HG03520 (cell line): ENCODE measurements at regions not wholly inside any gene's neighbourhood (a gene's known extent, or its start where the extent isn't known, plus 50 kb on each side); places are given as distances from the start of the nearest gene placed in this dataset.
"Not testable (repeated sequence)": the region's sequence is repeated elsewhere in the genome, so short reads cannot be mapped to it uniquely, and the experiment has no call there.

Experiments used
- ATAC-seq: cut with Tn5 transposase; IDR thresholded peaks from one replicate; pipeline ENCODE4 v1.9.1; 2021; ENCODE audit warnings: mild to moderate bottlenecking, moderate library complexity; ENCODE audit not compliant: unreplicated experiment

DNA sequence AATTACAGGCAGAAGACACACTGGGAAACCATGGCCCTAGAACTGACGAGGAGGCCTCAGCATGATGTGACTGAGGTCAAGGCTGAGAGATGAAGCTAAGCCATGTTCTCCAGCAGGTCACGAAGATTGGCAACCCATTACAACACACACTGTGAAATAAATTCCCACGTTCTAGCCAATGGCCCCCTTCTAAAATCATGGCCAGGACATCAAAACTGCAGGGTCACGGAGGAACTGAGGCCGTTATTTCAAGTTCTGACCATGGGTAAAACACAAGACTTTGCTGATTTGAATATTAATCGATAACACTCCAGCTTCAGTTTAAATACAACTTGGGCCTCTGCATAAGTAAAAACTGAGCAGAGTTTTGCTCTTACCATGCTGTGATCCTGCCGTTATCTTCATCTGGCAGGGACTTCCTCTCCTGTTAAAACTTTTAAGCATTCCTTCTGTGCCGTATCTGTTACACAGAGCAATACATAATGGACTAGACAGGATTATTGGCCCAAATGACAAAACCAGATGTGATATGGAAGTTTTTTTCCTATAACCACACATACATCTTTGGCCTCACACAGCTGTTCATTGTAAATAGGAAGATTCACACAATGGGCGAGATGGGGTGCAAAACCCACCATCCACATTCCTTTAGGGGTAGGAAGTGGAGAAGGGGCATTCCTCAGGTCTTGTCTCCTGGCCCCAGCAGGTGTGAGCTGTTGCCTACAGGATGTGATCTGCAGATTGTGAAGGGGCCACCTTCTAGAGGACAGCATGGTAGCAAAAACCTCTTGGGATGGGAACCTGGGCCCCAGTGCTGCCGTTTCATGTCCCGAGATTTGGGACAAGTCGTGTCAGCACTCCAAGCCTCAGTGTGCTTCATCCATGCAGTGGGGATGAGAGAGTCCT lies 207.4 kb downstream of the OPA1 start:
- no peak for ATAC-seq

DNA sequence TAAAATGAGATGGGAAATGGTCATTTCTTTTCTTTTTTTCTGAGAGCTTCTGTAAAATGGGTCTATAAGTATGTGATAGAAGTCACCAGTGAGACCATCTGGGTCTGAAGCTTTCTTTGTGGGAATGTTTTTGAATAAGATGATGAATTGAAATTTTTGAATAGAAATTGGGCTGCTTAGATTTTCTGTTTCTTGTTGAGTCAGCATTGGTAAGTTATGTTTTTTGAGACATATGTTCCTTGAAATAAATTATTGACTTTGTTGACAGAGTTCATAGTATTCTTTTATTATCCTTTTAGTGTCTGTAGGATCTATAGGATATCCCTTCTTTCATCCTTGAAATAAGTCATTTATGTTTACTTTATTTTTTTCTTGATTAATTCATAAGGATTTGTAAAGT lies 208.1 kb downstream of the OPA1 start:
- no peak for ATAC-seq

DNA sequence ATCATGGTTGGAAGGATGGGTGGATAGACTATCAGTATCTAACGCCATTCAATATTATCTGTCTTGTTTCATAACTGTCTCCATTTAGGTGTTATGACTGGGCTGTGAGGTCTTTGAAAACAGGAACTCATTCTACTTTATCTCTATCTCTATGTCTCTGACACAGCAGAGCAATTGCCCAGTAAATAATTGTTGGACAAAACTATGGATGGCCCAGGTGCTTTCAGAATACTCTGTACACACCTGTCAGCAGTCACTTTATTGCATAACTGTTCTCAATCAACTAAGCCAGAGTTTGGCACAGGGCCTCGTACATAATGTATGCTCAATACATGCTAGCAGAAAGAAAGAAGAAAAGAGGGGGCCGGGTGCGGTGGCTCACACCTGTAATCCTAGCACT lies 210.3 kb downstream of the OPA1 start:
- no peak for ATAC-seq

DNA sequence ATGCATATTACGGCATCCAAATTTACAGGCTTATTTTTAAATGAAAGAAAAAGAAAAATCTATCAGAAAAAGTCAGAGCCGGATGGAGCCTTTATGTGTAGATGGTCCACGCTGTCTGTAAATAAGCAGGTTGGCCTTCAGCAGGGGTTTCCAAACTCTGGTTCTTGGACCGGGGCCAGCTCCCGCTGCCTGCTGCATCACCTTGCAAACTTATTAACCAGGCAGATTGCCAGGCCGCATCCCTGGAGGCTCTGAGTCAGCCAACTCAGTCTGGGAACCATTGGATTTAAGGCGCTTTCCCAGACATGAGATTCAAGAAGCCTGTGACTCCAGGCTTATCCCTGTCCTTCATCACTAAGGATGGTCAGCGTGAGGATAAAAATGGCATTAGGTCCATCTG lies 212.4 kb downstream of the OPA1 start:
- no peak for ATAC-seq

DNA sequence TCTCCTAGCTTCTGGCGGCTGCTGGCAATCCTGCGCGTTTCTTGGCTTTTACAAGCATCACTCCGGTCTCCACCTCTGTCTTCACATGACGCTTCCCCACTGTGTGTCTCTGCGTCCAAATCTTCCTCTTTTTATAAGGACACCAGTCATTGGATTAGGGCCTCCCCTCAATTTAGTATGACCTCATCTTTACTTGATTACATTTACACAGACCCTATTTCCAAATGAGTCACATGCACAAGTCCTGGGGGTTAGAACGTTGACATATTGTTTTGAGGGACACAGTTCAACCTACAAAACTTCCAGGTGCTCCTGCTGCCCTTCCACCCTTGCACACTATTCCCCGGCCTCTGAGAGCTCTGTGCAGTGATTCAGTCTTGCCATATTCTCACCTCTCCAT lies 215.3 kb downstream of the OPA1 start:
- no peak for ATAC-seq

DNA sequence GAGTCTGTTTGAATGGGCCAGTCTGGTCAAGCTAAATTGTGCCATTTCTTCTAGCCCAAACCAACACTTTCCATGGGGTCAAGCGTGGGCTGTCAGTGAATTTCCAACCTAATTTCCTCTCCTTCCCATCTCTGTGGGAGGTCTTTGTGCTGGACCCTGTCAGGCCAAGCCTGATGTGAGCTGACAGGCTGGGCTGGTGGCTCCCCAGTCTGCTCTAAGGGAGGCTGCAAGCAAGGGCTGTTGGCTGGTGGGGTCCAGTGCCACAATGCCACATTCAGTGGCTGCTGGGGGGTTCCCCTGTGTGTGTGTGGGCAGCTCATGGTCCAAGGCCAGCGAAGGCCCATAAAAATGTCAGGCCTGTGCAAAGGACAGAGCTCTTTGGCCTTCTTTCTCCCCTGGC lies 216.1 kb downstream of the OPA1 start:
- no peak for ATAC-seq

DNA sequence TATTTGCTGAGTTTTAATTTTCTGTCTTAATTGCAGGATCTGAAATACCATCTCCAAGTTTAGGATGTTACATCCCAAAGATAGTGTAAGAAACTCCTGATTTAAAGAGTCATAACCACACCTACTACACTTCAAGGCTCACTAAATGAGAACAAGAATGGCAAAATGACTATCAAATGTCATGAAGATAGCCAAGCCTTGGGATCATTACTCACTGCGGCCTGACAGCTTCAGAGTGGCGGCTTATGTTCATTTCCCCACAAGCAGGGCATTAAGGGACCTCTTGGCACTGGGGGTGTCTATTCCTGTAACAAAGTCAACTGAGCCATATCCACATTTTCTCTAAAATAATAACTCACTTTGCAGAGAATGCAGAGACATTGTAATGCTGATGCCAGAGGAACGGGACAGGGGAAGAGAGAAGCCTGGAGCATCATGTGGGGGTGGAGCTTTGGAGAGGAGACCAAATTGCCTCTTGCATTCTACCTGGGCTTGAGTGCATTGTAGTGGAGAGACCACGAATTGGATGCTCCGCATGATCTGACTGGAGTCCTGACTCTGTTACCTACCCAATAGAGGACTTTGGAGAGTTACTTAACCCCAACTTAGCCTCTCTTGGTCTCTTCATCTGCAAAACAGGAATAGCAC lies 219.2 kb downstream of the OPA1 start:
- ATAC-seq: no peak

DNA sequence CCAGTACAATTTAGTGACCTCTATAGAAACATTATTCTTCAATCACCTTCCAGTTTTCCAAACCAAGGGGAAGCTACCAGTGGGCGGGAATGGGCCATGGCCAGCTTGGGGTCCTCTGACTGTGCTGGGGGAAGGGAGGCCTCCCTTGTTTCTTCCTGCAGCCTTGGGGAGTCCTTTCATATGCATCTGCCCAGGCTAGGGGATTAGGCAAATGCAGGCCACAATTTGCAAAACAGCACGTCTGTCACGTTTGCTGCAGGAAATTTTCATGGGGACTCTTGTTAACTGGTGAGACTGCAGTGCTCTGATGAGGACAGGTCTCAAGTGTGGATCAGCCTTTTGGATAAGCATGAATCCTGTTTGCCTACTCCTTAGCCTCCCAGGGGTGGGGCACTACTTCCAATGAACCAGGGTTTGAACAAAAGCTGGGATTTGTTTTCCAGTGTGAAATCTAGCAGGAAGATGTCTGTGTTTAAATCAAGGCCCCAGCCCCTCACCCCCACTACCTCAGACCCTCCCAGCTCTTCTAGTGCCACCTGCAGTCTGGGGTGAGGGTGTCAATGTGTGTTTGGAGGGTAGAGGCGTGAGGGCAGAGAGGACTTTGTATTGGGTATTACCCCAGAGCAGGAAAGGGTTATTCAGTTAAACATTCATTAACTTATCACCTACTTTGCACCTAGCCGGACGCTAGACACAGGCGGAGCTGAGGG lies 219.9 kb downstream of the OPA1 start:
- ATAC-seq: no peak

DNA sequence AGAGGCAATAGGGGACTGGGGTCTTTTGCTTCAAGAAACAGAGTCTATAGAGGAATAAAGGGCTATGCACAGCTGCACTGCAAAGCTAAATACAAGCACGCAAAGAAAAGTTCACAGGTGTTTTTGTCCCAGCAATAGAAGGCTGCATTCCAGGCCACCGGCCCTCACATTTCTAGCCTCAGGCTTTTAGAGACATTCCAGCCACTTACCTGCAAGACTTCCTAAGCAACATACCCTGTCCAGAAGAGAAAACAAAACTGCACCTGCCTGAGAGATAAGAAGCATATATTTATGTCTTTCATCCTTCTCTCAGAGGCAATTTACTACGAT lies 220.5 kb downstream of the OPA1 start:
- ATAC-seq: no peak

DNA sequence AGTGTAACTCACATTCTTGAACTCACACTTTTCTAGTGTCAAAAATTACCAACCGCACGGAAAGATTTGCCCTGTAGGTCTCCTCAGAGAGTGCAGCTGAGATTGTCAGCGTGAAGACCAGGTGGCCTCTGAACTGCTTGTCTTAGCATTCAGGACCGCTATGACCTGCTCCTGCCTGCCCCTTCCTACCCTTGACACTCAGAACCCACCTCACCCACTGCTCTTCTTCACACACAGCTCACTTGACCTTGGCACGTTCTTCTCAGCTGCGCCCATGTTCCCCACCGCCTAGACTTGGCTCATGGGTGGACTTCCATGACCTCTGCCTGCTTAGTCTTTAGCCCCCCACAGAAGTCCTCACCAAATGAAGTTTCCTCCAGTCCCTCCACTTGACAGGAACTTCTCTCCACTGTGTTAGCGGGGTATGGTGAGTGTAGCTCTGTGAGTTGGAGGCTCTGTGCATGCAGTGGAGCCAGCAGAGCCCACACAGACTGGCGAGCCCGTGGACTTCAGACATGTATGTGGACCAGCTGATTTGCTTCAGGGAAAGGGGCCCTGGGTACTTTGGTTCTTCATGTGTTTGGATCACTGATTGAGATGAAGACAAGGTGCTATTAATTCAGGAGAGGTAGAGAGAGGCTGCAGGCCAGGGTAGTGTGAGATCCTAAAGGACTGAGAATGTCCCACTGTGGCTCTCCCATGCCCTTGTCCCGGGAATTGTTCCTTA lies 221.3 kb downstream of the OPA1 start:
- ATAC-seq: no peak

DNA sequence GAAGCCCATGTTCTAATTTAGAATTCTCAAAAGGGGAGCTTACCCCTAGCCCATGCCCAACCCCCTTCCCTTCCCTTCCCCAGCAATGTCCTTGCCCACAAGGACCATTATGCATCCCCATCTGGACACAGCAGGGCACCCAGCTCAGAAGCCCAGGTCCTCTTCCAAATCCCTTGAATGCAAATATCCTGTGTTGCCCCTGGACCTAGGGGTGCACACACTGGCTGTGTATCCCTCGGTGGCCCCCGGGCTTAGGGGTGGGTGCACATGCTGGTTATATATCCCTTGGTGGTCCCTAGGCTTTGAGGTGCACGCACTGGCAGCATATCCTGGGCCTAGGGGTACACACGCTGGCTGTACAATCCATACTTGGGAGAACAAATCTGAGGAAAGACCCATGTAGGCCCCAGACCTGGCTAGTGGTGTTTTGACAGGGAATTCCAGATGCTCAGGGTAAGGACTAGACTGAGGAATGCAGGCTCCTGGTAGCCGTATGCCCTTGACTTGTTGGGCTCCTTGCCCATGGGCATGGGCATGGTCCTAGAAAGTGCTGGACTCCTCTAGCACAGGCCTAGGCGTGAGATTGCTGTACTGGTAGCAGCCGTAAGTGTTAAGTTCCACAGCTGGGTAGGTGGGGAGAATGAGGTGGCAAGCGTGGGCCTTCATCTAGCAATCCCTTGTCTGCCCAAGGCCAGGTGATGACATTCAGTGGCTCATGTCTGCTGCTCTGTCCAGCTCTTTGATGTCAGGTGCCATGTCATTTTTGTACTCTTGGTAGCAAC lies 222.4 kb downstream of the OPA1 start:
- no peak for ATAC-seq

DNA sequence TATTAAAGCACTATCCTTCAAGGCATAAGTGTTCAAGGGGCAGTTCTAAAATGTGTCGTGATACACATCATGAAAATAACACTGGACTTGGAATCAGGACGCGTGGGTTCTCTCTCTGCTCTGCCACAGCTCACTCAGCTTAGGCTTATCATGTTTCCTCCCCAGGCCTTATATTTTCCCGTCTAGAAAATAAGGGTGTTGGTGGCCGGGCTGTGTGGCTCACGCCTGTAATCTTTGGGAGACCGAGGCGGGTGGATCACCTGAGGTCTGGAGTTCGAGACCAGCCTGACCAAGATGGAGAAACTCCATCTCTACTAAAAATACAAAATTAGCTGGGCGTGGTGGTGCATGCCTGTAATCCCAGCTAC lies 223.0 kb downstream of the OPA1 start:
- no peak for ATAC-seq

DNA sequence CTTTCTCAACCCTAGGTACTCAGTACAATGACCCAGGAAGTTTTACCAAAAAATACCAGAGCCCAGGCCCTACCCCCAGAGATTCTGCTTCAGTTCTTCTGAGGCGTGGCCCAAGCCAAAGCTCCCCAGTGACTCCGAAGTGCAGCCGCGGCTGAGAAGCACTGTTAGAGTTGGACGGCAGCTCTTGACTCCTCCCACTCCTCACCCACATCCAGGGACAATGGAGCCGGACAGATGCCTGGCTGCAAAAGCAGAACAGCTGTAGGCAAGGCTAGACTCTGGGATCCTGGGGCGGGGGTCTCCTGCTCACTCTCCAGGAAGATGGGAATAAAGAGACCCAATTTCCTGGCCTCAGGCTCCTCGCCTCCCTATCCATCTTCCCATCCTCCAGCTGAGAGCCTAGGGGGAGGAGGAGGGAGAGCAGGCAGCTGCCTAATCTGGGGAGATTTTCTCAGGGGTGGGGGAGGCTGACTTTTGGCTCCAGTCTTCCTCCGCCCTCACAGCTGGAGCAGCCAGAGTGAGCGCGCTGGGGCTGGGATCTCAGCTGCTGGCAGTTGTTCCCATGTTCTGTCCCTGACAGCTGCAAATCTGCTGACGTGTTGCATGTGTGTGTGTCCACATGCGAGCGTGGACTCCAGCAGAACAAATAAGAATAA lies 223.8 kb downstream of the OPA1 start:
- ATAC-seq: no peak

DNA sequence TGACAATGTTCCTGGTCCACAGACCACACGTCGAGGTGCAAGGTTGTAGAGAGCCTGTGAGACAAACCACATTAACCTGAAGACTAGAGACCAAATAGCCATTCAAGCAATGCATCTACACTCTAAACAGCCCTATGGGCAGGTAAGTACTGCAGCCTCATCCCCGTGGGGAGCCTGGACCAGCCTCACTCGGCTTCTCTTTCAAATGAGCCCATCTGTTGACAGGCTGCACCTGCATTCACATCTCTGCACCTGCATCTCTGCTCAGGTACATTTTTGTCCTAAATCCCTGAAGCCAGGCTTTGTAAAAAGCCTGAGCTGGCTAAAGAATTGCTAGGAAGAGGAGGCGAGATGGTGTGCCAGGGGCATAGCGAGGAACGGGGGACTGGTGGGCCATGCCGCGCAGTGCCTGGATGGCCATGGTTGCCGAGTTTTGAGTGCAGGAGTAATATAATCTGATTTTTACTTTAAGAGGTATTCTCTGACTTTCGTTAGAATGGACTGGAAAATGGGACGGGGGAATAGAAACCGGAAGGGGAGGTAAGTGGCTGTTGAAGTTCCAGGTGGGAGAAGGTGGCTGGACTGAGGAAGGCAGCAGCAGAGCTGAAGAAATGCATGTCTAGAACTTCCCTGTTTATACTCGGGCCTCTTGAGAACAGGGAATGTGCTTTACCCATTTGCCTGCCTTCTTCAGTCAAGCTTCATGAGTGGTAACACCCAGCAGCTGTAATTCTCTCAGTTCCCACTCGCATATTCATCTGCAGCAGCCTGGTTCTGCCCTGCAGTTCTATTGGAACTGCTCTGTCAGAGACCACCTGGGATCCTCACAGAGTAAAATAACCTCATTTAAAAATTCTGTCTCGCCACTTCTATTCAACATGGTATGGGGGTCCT lies 226.4 kb downstream of the OPA1 start:
- ATAC-seq: no peak

DNA sequence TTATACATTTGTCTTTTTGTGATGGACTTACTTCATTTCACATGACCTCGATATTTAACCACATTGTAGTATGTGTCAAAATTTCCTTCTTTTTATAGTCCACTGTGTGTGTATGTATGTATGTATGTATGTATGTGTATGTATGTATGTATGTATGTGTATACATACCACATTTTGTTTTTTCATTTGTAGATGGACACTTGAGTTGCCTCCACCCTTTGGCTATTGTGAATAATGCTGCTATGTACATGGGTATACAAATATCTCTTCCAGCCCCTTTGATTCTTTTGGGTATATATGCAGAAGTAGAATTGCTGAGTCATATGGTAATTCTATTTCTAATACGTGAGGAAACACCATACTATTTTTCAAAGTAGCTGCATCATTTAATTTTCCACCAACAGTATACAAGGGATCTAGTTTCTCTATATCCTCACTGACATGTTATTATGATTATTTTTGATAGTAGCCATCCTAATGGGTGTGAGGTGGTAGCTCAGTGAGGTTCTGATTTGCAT lies 228.2 kb downstream of the OPA1 start:
- no peak for ATAC-seq

DNA sequence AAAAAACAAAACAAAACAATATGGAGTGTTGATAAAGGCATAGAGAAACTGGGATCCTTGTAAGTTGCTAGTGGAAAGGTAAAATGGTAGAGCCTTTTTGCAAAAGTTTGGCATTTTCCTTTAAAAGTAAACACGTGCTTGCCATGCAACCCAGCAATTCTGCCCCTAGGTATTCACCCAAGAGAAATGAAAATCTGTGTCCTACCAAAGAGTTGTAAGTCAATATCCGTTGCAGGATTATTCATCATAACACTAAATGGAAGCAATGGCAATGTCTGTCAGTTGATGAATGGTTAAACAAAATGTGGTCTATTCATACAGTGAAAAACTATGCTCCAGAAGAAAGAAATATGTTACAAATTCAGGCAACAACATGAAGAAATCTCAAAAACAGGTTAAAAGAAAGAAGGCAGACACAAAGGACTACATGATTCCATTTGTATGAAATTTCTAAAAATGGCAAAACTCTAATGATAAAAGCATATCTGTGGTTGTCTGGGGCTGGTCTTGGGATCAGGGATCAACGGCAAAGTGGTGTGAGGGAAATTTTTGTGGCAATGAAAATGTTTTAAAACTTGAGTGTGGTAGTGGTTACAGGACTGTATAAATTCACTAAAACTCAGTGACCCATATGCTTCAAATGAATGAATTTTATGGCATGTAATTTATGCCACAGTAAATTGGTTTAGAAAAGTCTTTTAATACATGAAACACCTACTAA lies 229.6 kb downstream of the OPA1 start:
- no peak for ATAC-seq

DNA sequence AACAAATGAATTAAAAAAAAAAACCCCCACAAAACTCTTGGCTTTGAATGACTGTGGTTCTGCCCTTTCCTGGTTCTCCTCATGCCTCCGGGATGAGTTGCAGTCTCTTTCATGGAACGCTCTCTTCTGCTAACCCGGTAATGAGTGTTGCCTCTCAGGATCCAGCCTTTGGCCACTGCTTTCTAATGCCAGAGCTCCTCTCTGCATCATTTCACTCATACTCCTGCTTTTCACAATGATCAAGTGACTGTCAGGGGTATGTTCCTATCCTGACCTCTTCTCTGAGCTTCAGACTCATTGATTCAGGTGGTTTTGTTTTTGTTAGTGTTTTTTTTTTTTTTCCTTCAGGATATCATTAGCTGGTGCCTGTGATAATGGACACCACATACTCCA lies 230.2 kb downstream of the OPA1 start:
- not testable (repeated sequence) for ATAC-seq

DNA sequence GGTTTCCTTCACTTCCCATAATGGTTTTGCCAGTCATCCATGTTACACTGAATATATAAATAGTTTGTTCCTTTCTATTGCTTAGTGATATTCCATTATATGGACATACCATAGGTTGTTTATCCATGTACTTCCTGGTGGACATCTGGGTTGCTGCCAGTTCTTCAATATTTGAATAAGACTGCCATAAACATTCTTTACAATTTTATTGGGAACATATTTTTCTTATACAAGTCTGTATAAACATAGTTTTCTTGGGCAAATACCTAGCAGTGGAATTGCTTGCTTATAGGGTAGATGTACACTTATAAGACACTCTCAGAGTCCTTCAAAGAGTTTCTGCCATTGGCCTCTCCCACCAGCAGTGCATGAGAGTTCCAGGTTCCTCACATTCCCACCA lies 231.4 kb downstream of the OPA1 start:
- ATAC-seq: no peak
